ENCODE measurements at regions not wholly inside any gene's neighbourhood (a gene's known extent, or its start where the extent isn't known, plus 50 kb on each side); places are given as distances from the start of the nearest gene placed in this dataset.
A peak's percentile ranks its signal among the peaks of the same experiment; 100 is the strongest.

GRCh38 chr4:108483650-108484049 is 136.7 kb upstream of the RPL34 start:
- Histone ChIP-seq H3K27ac (no peak overlapping the region), H3K36me3 (no peaks in the 10 kb centered on the region), H3K4me1 (ENCODE audit: low read depth) (no peaks in the 10 kb centered on the region), H3K9me3 (ENCODE audit: low read depth) (no peaks in the 10 kb centered on the region), H3K27me3 (no peaks in the 10 kb centered on the region), H3K4me3 (no peak overlapping the region)
- TF ChIP-seq CTCF (IDR thresholded peaks at IDR 0.05; ENCODE audit: low read depth, low read length) = no peak
- DNase-seq (ENCODE audit: low read depth in 1 of 2, low spot score in 1 of 2) = no peak

- Histone ChIP-seq H3K27ac (no peak overlapping the region), H3K4me1 (ENCODE audit: low read depth) (no peaks in the 10 kb centered on the region), H3K36me3 (no peaks in the 10 kb centered on the region), H3K4me3 (no peak overlapping the region), H3K9me3 (ENCODE audit: low read depth) (no peaks in the 10 kb centered on the region), H3K27me3 (no peaks in the 10 kb centered on the region)
- DNase-seq (ENCODE audit: low read depth in 1 of 2, low spot score in 1 of 2) = no peak
- no peak for TF ChIP-seq CTCF (IDR thresholded peaks at IDR 0.05; ENCODE audit: low read depth, low read length)
These were observed 137.3 kb upstream of the RPL34 start for GRCh38 chr4:108483079-108483478.

- no peak overlapping the region for H3K27ac ChIP-seq
- H3K4me1 ChIP-seq (ENCODE audit: low read depth) = peaks cover 2% of the 10 kb centered on the region
- TF ChIP-seq CTCF (IDR thresholded peaks at IDR 0.05; ENCODE audit: low read depth, low read length) = no peak
- no peaks in the 10 kb centered on the region for H3K9me3 ChIP-seq (ENCODE audit: low read depth)
- H3K27me3 ChIP-seq = no peaks in the 10 kb centered on the region
- H3K36me3 ChIP-seq = no peaks in the 10 kb centered on the region
- no peak overlapping the region for H3K4me3 ChIP-seq
- DNase-seq (ENCODE audit: low read depth in 1 of 2, low spot score in 1 of 2) = no peak
These were observed 139.5 kb upstream of the RPL34 start for GRCh38 chr4:108480881-108481280.

GRCh38 chr4:108477527-108478108 is 142.8 kb upstream of the RPL34 start:
- H3K9me3 ChIP-seq (ENCODE audit: low read depth) = no peaks in the 10 kb centered on the region
- H3K4me1 ChIP-seq (ENCODE audit: low read depth) = peaks cover 2% of the 10 kb centered on the region
- H3K27me3 ChIP-seq = no peaks in the 10 kb centered on the region
- TF ChIP-seq CTCF (IDR thresholded peaks at IDR 0.05; ENCODE audit: low read depth, low read length) = no peak
- no peak overlapping the region for H3K4me3 ChIP-seq
- no peaks in the 10 kb centered on the region for H3K36me3 ChIP-seq
- peak in 1 of 2 donors; percentile 10 for DNase-seq (ENCODE audit: low read depth in 1 of 2, low spot score in 1 of 2)
- H3K27ac ChIP-seq = no peak overlapping the region

- no peak for TF ChIP-seq CTCF (IDR thresholded peaks at IDR 0.05; ENCODE audit: low read depth, low read length)
- Histone ChIP-seq H3K36me3 (no peaks in the 10 kb centered on the region), H3K27ac (no peak overlapping the region), H3K9me3 (ENCODE audit: low read depth) (no peaks in the 10 kb centered on the region), H3K4me3 (no peak overlapping the region), H3K4me1 (ENCODE audit: low read depth) (peaks cover 2% of the 10 kb centered on the region), H3K27me3 (no peaks in the 10 kb centered on the region)
- DNase-seq (ENCODE audit: low read depth in 1 of 2, low spot score in 1 of 2) = no peak
These were observed 147.1 kb upstream of the RPL34 start for GRCh38 chr4:108473163-108473720.

Data from cardiac muscle cell (in vitro differentiated cells and primary cell).